H1 (cell line): ENCODE measurements at regions not wholly inside any gene's neighbourhood (a gene's known extent, or its start where the extent isn't known, plus 50 kb on each side); places are given as distances from the start of the nearest gene placed in this dataset.

Experiments used
- CTCF ChIA-PET: fragments of 300-600 bp; sonication (Branson Sonifier 250); formaldehyde crosslinking; loops from one replicate; lab custom pipeline; 2021; ENCODE audit not compliant: partially characterized antibody; lab: Charles Lee
- POLR2A ChIA-PET: fragments of 300-600 bp; sonication (Branson Sonifier 250); formaldehyde crosslinking; loops from one replicate; lab custom pipeline; 2021; ENCODE audit warnings: inconsistent platforms; ENCODE audit not compliant: partially characterized antibody; lab: Charles Lee
- DNase-seq, 2 experiments: peaks; one replicate each; pipeline versions ENCODE4 v3.0.0 to v3.0.0-alpha.2; 2010 to 2022; ENCODE audit warnings: low spot score in 2 of 2, low read depth in 1 of 2, mixed read lengths in 1 of 2
- FAIRE-seq: peaks from 2 replicates; lab custom pipeline; 2011; peaks lifted over from hg19 to GRCh38; lab: Jason Lieb, UNC
- H2AFZ ChIP-seq: 2 replicates; pipeline ENCODE4 v1.8.1; 2012; ENCODE audit warnings: low read length, inconsistent platforms
- H2AK5ac ChIP-seq: 2 replicates; pipeline ENCODE4 v1.6.1; 2013; ENCODE audit warnings: low read depth, low read length
- H2BK120ac ChIP-seq: replicated peaks from 2 replicates; pipeline ENCODE3; 2013; ENCODE audit warnings: low read depth, low read length, inconsistent platforms
- H2BK12ac ChIP-seq: 2 replicates; pipeline ENCODE4 v1.6.1; 2013; ENCODE audit warnings: low read depth, low read length
- H2BK15ac ChIP-seq: 2 replicates; pipeline ENCODE4 v1.6.1; 2013; ENCODE audit warnings: low read length
- H2BK20ac ChIP-seq: 2 replicates; pipeline ENCODE4 v1.6.1; 2013; ENCODE audit warnings: low read length
- H2BK5ac ChIP-seq: 2 replicates; pipeline ENCODE4 v1.6.1; 2013; ENCODE audit warnings: low read depth, low read length
- H3K14ac ChIP-seq: 2 replicates; pipeline ENCODE4 v1.6.1; 2013; ENCODE audit warnings: inconsistent platforms; ENCODE audit not compliant: insufficient read length
- H3K18ac ChIP-seq: 2 replicates; pipeline ENCODE4 v1.6.1; 2013; ENCODE audit warnings: low read length; ENCODE audit errors: extremely low read depth
- H3K23ac ChIP-seq: 2 replicates; pipeline ENCODE4 v1.6.1; 2013; ENCODE audit warnings: inconsistent platforms; ENCODE audit not compliant: insufficient read length
- H3K23me2 ChIP-seq: 2 replicates; pipeline ENCODE4 v1.6.1; 2013; ENCODE audit warnings: low read depth, low read length
- H3K27ac ChIP-seq: 2 replicates; pipeline ENCODE4 v1.6.1; 2011; ENCODE audit warnings: low read depth, low read length, inconsistent platforms
- H3K27me3 ChIP-seq, 4 experiments: replicated peaks in 1 of 4; 1 replicate in 1 of 4; 2 replicates in 3 of 4; pipeline versions ENCODE4 v1.6.1 to v1.8.1; 2011 to 2013; ENCODE audit warnings: low read length in 3 of 4, mild to moderate bottlenecking in 3 of 4, inconsistent platforms in 2 of 4, mixed read lengths in 2 of 4, moderate library complexity in 1 of 4; ENCODE audit not compliant: control insufficient read depth in 3 of 4, insufficient read depth in 3 of 4; ENCODE audit errors: extremely low read depth in 1 of 4
- H3K36me3 ChIP-seq, 4 experiments: 2 replicates each; pipeline versions ENCODE4 v1.6.1 to v1.8.1; 2011 to 2013; ENCODE audit warnings: mild to moderate bottlenecking in 4 of 4, low read length in 3 of 4, moderate library complexity in 2 of 4, control low read depth in 1 of 4, inconsistent platforms in 1 of 4; ENCODE audit not compliant: insufficient read depth in 4 of 4, control insufficient read depth in 2 of 4
- H3K4ac ChIP-seq: replicated peaks from 2 replicates; pipeline ENCODE3; 2013; ENCODE audit warnings: low read length, low read depth, mixed read lengths, inconsistent platforms; ENCODE audit not compliant: insufficient read length
- H3K4me1 ChIP-seq, 4 experiments: replicated peaks in 1 of 4; 1 replicate in 1 of 4; 2 replicates in 3 of 4; pipeline versions ENCODE4 v1.6.1 to v1.8.1; 2011 to 2013; ENCODE audit warnings: low read length in 3 of 4, inconsistent platforms in 2 of 4, mixed read lengths in 1 of 4; ENCODE audit not compliant: insufficient read depth in 4 of 4, control insufficient read depth in 3 of 4
- H3K4me2 ChIP-seq, 2 experiments: 2 replicates each; pipeline versions ENCODE4 v1.6.1 to v1.8.1; 2011 to 2013; ENCODE audit warnings: low read depth in 2 of 2, low read length in 2 of 2, control low read depth in 1 of 2, inconsistent platforms in 1 of 2, mild to moderate bottlenecking in 1 of 2; ENCODE audit not compliant: insufficient read depth in 1 of 2
- H3K4me3 ChIP-seq, 4 experiments: fragments of 200-600, 300-600 bp in 1 of 4; sonication (generic), shearing (Covaris generic), sonication (Bioruptor Twin) in 1 of 4; 2 replicates each; pipeline versions ENCODE4 v1.5.1 to v1.8.1; 2011 to 2016; ENCODE audit warnings: low read length in 4 of 4, low read depth in 3 of 4, control low read depth in 2 of 4, inconsistent platforms in 2 of 4, mild to moderate bottlenecking in 2 of 4, mixed read lengths in 1 of 4, moderate library complexity in 1 of 4; ENCODE audit not compliant: insufficient read depth in 2 of 4; ENCODE audit errors: extremely low read depth in 1 of 4
- H3K56ac ChIP-seq: replicated peaks from 2 replicates; pipeline ENCODE3; 2013; ENCODE audit warnings: low read depth, mild to moderate bottlenecking, mixed read lengths, low read length, inconsistent platforms; ENCODE audit not compliant: insufficient read length
- H3K79me1 ChIP-seq: 2 replicates; pipeline ENCODE4 v1.6.1; 2013; ENCODE audit warnings: low read depth, low read length, control low read depth
- H3K79me2 ChIP-seq, 2 experiments: 2 replicates each; pipeline versions ENCODE4 v1.6.1 to v1.8.1; 2012 to 2013; ENCODE audit warnings: low read length in 2 of 2, mild to moderate bottlenecking in 2 of 2, inconsistent platforms in 1 of 2; ENCODE audit not compliant: insufficient read depth in 2 of 2, control insufficient read depth in 1 of 2
- H3K9ac ChIP-seq, 4 experiments: replicated peaks in 1 of 4; 1 replicate in 1 of 4; 2 replicates in 3 of 4; pipeline versions ENCODE4 v1.6.1 to v1.8.1; 2011 to 2013; ENCODE audit warnings: low read depth in 3 of 4, low read length in 3 of 4, control low read depth in 2 of 4, mild to moderate bottlenecking in 2 of 4, moderate library complexity in 2 of 4, inconsistent platforms in 1 of 4; ENCODE audit errors: extremely low read depth in 1 of 4
- H3K9me3 ChIP-seq, 2 experiments: 2 replicates each; pipeline versions ENCODE4 v1.6.1 to v1.8.1; 2012 to 2013; ENCODE audit warnings: mild to moderate bottlenecking in 2 of 2, moderate library complexity in 2 of 2, control low read depth in 1 of 2, inconsistent platforms in 1 of 2, low read depth in 1 of 2, low read length in 1 of 2, mixed read lengths in 1 of 2; ENCODE audit not compliant: insufficient read depth in 2 of 2
- H4K20me1 ChIP-seq, 2 experiments: replicated peaks in 1 of 2; 2 replicates each; pipeline versions ENCODE3 to v1.8.1; 2011 to 2013; ENCODE audit warnings: inconsistent platforms in 2 of 2, low read length in 2 of 2, mild to moderate bottlenecking in 1 of 2; ENCODE audit not compliant: insufficient read depth in 2 of 2, control insufficient read depth in 1 of 2
- H4K5ac ChIP-seq: 2 replicates; pipeline ENCODE4 v1.6.1; 2013; ENCODE audit warnings: low read length, low read depth, mixed read lengths, inconsistent platforms; ENCODE audit not compliant: insufficient read length
- H4K8ac ChIP-seq: 2 replicates; pipeline ENCODE4 v1.8.0; 2013; ENCODE audit warnings: mild to moderate bottlenecking, moderate library complexity, low read length, inconsistent platforms; ENCODE audit not compliant: insufficient read depth; ENCODE audit errors: extremely low read depth
- H4K91ac ChIP-seq: replicated peaks from 2 replicates; pipeline ENCODE3; 2013; ENCODE audit warnings: low read length, mixed read lengths, inconsistent platforms; ENCODE audit not compliant: insufficient read length
- EP300 ChIP-seq, 2 experiments: IDR thresholded peaks; 1 replicate in 1 of 2; 2 replicates in 1 of 2; pipeline ENCODE4 v1.6.1; 2011 to 2012; ENCODE audit warnings: low read depth in 2 of 2, low read length in 2 of 2, mild to moderate bottlenecking in 2 of 2, borderline replicate concordance in 1 of 2, inconsistent platforms in 1 of 2, moderate library complexity in 1 of 2
- POLR2A ChIP-seq, 2 experiments: IDR thresholded peaks; 1 replicate in 1 of 2; 2 replicates in 1 of 2; pipeline ENCODE4 v1.6.1; 2011; ENCODE audit warnings: low read depth in 2 of 2, low read length in 2 of 2, mild to moderate bottlenecking in 2 of 2; ENCODE audit errors: control extremely low read depth in 1 of 2
- RAD21 ChIP-seq, 2 experiments: IDR thresholded peaks in 1 of 2; conservative IDR thresholded peaks in 1 of 2; 2 replicates each; pipeline ENCODE4 v1.6.1; 2011; ENCODE audit warnings: low read depth in 2 of 2, low read length in 2 of 2, improper control_type of control experiment in 1 of 2, inconsistent platforms in 1 of 2, mild to moderate bottlenecking in 1 of 2, moderate library complexity in 1 of 2
- ZNF274 ChIP-seq: IDR thresholded peaks from 2 replicates; pipeline ENCODE4 v1.7.0; 2012; ENCODE audit warnings: low read length, borderline replicate concordance; ENCODE audit errors: extremely low read depth
- WGBS, 2 experiments: shearing (Covaris generic) in 1 of 2; methylation state at CpG; one replicate each; pipeline versions ENCODE4 v1.1.6 to v1.1.7; 2013 to 2015; ENCODE audit warnings: low lambda C conversion rate in 2 of 2, mixed read lengths in 2 of 2, inconsistent platforms in 1 of 2, low coverage in 1 of 2, missing lambda C conversion rate in 1 of 2; ENCODE audit not compliant: insufficient replicate concordance in 2 of 2, insufficient coverage in 1 of 2, insufficient read length in 1 of 2; ENCODE audit errors: extremely low coverage in 1 of 2, missing lambda C conversion rate in 1 of 2; 5-methylcytosine and 5-hydroxymethylcytosine counted together
- TF ChIP-seq, protein P1 (sequence below): IDR thresholded peaks from 2 replicates; pipeline ENCODE4 v1.6.1; 2011; ENCODE audit warnings: low read length, improper control_type of control experiment

DNA sequence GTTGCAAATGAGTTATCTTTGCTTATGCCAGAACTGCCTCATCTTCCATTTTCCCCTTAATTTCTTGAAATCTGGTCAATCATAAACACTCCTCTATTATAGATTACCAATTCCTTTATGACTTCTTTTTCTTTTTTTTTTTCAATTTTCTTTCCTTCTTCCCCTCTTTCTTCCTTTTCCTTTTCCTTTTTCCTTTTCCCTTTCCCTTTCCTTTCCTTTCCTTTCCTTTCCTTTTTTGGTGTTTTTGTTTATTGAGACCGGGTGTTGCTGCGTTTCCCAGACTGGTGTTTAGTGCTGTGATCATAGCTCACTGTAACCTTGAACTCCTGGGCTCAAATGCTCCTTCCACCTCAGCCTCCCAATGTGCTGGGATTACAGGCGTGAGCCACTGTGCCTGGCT lies 151.4 kb upstream of the FOXP2 start:
- Histone ChIP-seq H4K20me1 (no peaks in the 10 kb centered on the region), H2AFZ (no peak overlapping the region), H3K27ac (no peak overlapping the region), H2AK5ac (no peak overlapping the region), H4K5ac (no peak overlapping the region), H3K4me1 (no peaks in the 10 kb centered on the region), H3K4me3 (no peak overlapping the region), H2BK5ac (no peak overlapping the region), H3K23me2 (no peaks in the 10 kb centered on the region), H3K4me2 (no peak overlapping the region), H4K91ac (no peak overlapping the region), H3K79me2 (no peaks in the 10 kb centered on the region), H2BK12ac (no peak overlapping the region), H2BK120ac (no peak overlapping the region), H4K8ac (no peak overlapping the region), H2BK20ac (no peak overlapping the region), H3K18ac (no peak overlapping the region), H3K9ac (no peak overlapping the region), H2BK15ac (no peak overlapping the region), H3K36me3 (no peaks in the 10 kb centered on the region), H3K79me1 (no peaks in the 10 kb centered on the region), H3K4ac (no peak overlapping the region), H3K9me3 (no peaks in the 10 kb centered on the region), H3K14ac (no peak overlapping the region), H3K56ac (no peak overlapping the region), H3K23ac (no peak overlapping the region), H3K27me3 (no peaks in the 10 kb centered on the region)
- no peak for DNase-seq
- no peak for FAIRE-seq
- POLR2A ChIA-PET, result no interaction called here
- TF ChIP-seq EP300 (IDR thresholded peaks at IDR 0.05; ENCODE audit: borderline replicate concordance in 1 of 2, low read depth in 2 of 2, low read length in 2 of 2) (no peak), ZNF274 (no peak), POLR2A (IDR thresholded peaks at IDR 0.05; ENCODE audit: control extremely low read depth in 1 of 2, low read depth in 2 of 2, low read length in 2 of 2) (no peak), RAD21 (IDR thresholded peaks at IDR 0.05 in 1 of 2, conservative IDR thresholded peaks at IDR 0.05 in 1 of 2; ENCODE audit: low read depth in 2 of 2, low read length in 2 of 2) (no peak)
- TF ChIP-seq, protein P1, sequence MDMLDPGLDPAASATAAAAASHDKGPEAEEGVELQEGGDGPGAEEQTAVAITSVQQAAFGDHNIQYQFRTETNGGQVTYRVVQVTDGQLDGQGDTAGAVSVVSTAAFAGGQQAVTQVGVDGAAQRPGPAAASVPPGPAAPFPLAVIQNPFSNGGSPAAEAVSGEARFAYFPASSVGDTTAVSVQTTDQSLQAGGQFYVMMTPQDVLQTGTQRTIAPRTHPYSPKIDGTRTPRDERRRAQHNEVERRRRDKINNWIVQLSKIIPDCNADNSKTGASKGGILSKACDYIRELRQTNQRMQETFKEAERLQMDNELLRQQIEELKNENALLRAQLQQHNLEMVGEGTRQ, result no peak
- WGBS, 2 experiments, result 89% methylated on average over 3 of the region's 3 CpGs; no CpG with 5 or more reads in 1 of the 2 experiments
- CTCF ChIA-PET, result interaction anchor here (0.6 kb wide), 1 partner anchor 153 kb away, joined by 3 read pairs; no protein-coding TSS in a partner anchor
